ENCODE measurements at regions not wholly inside any gene's neighbourhood (a gene's known extent, or its start where the extent isn't known, plus 50 kb on each side); places are given as distances from the start of the nearest gene placed in this dataset.

DNA sequence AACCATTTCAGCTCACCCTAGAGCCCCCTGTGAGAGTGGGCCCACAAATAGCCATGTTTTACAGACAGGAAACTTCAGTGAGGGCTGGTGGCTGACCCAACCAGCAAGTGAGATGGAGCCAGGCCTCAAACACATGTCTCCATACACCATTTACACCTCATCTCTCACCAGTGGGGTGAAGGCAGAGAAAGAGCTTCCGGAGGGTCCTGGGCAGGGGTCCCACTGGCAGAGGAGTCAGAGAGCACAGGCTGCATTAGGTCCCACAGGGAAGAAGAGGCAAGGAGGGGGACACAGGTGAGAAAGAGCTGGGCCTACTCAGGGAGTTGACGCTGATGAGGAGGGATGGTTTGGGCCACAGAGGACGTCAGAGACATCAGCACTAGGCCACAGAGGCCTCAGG is 172.6 kb downstream of the VEGFA start:
- in situ Hi-C loops (cut with HindIII; ENCODE audit: extremely low pct_ligation_motif_present, low pct_unique_long_range_greater_than_20kb): no loop called here

More for the DNA sequence above, 172.6 kb downstream of the VEGFA start:
- intact Hi-C loops (cut with micrococcal nuclease; ENCODE audit: unreplicated experiment): no loop called here
- Histone ChIP-seq H3K9me3 (ENCODE audit: low read length) (no peaks in the 10 kb centered on the region; the same call in 1 of the 2 replicates), H3K27me3 (ENCODE audit: control insufficient read depth in 1 of 2, insufficient read depth in 2 of 2, low read length in 2 of 2) (peaks cover 16 to 50% of the 10 kb centered on the region in 2 experiments), H3K4me1 (ENCODE audit: insufficient read depth, low read length) (peaks cover 19% of the 10 kb centered on the region), H3K27ac (ENCODE audit: extremely low read length, insufficient read depth, low read length) (no peak overlapping the region), H2AFZ (ENCODE audit: low read length) (no peak overlapping the region), H3K4me2 (ENCODE audit: low read depth, low read length) (no peak overlapping the region), H4K20me1 (ENCODE audit: insufficient read depth, low read length) (no peaks in the 10 kb centered on the region), H3K79me2 (ENCODE audit: insufficient read depth, low read length) (no peaks in the 10 kb centered on the region), H3K9ac (ENCODE audit: insufficient read depth, low read depth, low read length) (no peak overlapping the region), H3K36me3 (replicated peaks in 1 of 2; ENCODE audit: control insufficient read depth in 1 of 2, insufficient read depth in 2 of 2, low read length in 2 of 2) (no peaks in the 10 kb centered on the region), H3K4me3 (replicated peaks in 1 of 3; ENCODE audit: insufficient read depth in 1 of 3, low read depth in 2 of 3, low read length in 3 of 3) (no peak overlapping the region)
- BruUV-seq (replicated peaks): no TSS peak
- FAIRE-seq: no peak
- TF ChIP-seq, protein P1, sequence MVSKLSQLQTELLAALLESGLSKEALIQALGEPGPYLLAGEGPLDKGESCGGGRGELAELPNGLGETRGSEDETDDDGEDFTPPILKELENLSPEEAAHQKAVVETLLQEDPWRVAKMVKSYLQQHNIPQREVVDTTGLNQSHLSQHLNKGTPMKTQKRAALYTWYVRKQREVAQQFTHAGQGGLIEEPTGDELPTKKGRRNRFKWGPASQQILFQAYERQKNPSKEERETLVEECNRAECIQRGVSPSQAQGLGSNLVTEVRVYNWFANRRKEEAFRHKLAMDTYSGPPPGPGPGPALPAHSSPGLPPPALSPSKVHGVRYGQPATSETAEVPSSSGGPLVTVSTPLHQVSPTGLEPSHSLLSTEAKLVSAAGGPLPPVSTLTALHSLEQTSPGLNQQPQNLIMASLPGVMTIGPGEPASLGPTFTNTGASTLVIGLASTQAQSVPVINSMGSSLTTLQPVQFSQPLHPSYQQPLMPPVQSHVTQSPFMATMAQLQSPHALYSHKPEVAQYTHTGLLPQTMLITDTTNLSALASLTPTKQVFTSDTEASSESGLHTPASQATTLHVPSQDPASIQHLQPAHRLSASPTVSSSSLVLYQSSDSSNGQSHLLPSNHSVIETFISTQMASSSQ (IDR thresholded peaks at IDR 0.05; ENCODE audit: low read depth): no peak
- TF ChIP-seq, protein P1 (CRISPR knock-in tag; IDR thresholded peaks at IDR 0.05; ENCODE audit: borderline replicate concordance): no peak
- TF ChIP-seq MZF1 (CRISPR knock-in tag; IDR thresholded peaks at IDR 0.05; ENCODE audit: borderline replicate concordance): no peak
- 66% methylated on average over 3 of the region's 3 CpGs for WGBS (ENCODE audit: low lambda C conversion rate)
- ChIA-PET CTCF (ENCODE audit: low intra/inter-chr PET ratio, low total read pairs) (no interaction called here), POLR2A (no interaction called here)
- ATAC-seq: no peak
- no peak for DNase-seq (ENCODE audit: low spot score)
